ENCODE measurements at regions not wholly inside any gene's neighbourhood (a gene's known extent, or its start where the extent isn't known, plus 50 kb on each side); places are given as distances from the start of the nearest gene placed in this dataset.
"Not testable (repeated sequence)": the region's sequence is repeated elsewhere in the genome, so short reads cannot be mapped to it uniquely, and the experiment has no call there.

DNA sequence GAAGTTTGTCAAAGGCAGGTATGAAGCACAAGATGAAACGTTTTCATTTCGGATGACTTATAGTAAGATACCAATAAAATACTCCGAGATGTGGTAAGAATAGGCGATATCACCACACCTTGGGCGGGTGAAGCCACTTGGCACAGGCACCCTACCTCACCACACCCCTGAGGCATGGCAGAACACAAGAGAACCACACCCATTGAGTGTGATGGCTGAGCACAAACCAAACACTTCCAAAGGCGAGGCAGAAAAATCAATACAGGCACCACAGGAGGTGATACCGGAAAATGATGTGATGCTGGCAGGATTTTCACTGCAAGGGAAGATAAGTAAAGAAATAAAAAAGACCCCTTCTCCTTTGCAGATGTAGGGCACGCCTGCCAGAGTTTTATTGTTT, 332.9 kb upstream of the PRDM1 start:
- DNase-seq: no peak

DNA sequence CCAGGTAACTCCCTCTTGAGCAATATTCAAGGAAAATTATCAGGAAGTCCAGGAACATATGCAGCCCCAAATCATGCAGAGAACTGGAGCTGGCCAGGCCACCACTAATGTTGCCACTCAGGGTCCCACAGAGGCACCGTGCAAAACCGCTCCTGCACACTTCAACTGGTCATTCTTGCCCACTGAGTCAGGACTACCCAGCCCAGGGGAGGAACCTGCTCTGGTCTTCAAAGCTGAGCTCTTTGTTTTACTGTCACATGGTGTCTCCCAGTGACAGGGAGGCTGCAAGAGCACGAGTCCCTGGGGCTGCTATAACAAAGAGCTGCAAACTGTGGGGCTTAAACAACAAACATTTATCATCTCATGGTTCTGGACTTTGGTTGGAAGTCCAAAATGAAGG, 336.0 kb upstream of the PRDM1 start:
- DNase-seq: no peak

DNA sequence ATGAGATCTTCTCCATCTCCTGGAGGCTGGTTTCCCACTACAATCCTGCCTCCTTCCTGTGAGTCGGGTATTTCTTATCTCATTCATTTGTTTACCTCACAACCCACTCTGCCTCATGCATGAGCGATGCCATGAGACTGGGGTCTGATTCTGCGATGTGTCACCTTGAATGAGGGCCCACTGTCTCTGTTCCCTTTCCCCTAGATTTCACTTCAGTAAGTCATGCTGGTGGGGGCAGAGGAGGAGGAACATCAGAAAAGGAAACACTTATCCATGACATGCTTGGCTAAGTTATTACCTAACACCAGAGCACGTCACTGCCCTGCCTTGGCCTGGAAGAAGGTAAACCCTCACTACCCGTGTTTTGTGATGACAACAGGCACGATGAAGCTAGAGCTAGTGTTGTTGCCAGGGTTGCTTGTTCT, 337.4 kb upstream of the PRDM1 start:
- DNase-seq: no peak

DNA sequence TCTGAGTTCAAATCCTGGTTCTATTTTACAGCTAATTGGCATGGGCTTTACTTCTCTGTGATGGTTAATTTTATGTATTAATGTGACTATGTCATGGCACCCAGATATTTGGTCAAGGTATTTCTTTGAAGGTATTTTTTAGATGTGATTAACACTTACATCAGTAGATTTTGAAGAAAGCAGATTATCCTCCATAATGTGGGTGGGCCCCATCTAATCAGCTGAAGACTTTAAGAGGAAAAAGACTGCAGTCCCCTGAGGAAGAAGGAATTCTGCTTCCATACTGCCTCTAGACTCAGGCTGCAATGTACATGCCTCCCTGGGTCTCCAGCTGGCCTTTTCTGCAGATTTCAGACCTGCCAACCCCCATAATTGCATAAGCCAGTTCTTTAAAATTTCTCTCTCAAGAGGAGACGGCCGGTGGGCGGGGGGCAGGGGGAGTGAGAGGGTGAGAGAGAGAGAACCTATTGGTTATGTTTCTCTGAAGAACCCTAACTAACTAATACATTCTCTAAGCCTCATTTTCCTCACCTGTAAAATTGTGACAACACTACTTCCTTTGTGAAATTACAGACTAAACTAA, 338.2 kb upstream of the PRDM1 start:
- no peak for DNase-seq

DNA sequence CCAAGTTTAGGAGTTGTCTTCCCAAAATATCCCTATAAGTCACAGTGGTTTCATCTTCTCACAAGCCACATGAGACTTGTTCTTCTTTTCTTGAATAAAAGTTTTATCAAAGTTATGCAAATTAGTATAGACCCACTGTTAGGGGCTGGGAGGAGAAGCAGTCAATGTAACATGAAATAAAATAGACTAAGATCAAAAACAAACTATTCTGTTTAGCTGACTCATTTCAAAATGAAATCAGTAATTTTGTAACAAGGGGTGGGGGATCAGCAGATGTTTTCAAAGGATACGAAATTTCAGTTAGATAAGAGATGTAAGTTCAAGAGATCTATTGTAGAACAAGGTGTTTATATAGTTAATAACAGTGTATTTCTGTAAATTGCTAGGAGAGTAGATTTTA, 339.6 kb upstream of the PRDM1 start:
- DNase-seq: no peak

DNA sequence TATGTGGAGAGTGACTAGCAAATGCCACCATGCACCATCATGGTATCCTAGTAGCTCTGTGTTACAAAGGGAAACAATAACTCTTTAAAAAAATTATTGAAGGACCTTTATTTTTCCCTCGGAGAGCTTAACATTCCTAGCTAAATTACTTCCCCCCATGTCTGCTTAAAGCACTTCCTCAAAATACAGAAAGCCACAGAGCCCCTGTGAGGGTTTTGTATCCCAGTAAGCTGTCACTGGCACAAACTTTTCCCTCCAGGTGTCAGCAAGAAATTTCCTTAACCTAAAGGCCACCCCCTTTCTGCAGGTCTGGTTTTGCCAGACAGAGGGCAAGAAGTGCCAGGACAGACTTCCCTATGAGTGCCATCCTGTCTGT, 340.0 kb upstream of the PRDM1 start:
- DNase-seq: no peak

DNA sequence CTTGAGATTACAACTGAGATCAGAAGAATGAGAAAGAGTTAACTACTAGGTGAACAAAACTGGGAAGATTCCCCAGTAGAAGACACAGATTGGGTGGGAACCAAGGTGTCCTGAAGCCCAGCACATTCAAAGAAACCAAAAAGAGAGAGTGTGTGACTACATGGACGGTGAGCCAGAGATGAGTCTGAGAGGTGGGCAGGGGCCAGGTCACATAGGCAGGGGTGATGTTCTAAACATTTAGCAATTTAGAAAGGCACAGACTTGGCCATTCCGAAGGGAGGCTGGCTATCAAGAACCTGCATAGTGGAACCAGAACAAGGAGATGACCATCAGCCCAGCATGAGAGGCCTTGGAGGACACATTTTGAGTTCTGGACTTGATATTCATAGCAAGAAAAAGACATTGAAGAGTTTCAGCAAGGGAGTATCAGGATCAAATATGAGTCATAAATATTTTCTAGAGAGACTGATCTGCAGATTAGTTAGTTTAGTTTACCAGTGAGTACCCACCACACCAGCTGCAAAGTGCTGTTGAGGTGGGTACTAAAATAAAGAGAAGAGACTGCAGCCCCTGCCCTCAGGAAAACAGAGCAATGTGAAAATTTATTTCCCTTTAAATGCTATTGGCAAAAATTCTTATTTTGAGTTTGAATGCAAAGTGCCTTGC, 340.5 kb upstream of the PRDM1 start:
- no peak for DNase-seq

DNA sequence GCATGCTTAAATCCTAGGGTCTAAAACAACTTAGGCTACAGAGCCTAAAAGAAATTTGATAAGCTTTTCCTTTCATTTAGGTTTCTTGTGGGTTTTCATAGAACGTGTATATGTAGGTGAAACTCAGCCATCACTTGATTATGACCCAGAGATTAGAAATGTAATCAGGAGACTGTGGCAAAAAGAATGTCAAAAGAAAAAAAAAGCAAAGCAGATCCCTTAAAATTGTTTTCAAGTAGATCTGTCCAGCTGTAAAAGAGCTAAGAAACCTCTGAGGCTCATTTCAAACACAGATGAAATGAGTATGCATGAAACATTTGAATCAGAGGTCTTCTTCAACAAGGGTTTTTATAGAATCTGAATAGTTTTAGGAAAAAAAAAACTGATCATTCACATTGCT, 341.3 kb upstream of the PRDM1 start:
- DNase-seq: no peak

DNA sequence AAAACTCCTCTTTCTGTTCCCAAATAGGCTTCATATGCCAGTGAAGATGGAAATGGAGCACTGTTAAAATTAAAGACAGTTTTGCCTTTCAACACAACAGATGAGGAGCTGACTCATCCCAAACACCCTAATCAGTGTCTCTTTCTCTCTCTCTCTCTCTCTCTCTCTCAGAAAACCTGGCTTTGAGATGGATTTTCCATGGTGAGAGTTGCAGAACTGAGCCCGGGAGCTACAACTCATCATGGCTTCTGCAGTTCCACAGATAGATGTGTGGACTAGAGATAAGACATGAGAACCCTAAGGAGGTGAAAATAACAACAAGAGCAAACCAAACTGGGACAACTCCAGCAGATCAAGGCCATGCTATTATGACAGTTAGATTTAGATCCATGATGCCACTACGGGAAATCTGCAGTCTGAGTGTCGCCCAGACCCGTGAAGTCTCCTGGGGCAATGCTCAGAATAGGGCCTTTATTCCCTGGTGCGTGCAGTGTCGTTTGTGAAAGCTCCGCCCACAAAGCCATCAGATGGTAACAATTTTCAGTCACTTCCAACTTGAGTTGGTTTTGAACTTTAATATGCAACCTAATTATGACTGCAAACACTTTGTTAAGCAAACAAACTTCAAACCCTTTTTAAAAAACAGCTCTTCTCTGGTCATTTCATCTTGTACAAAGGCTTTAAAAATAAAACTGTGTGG, 338.2 kb upstream of the PREP start:
- no peak for DNase-seq

DNA sequence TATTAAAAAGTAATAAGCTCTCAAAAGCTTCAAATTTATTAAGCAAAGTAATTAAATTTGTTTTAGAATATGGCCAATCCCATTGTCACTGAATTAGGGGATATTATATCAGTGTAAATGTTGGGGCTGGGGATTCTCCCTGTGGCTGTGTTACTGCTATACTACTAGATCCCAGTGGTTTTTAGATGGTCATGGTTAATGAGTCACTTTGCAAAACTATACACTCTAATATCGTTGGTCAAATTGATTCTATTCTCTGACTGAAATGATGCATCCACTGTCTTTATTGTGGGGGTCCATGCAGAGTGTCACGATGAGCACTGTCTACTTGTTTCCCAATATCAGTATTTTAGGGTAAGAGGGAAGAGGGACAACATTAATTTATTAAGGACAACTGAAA, 336.9 kb upstream of the PREP start:
- no peak for DNase-seq

DNA sequence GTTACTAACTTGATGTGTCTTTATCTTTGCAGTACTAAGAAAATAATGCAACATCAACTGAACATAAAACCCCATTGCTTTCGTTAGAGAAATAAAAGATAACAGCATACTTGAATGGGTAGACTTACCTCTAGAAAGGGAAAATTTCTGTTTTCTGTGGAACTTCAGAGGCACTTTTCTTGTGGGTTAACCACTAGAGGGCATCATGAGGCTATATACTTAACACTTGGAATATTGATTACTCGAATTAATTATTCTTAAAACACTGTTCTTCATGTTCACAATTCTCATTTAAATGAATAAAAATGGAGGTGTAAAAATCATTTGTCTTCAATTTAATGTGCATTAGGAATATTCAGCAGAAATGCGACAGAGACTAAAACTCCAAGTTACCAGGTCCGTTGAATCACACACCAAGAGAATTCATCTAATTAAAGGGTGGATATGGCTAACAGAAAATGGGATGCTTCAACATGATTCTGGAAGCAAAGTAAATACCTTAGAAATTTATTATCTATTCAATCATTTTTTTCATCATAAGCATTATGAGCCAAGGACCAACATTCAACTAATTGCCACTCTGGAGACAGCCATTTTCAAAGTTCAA, 330.8 kb upstream of the PREP start:
- no peak for DNase-seq

DNA sequence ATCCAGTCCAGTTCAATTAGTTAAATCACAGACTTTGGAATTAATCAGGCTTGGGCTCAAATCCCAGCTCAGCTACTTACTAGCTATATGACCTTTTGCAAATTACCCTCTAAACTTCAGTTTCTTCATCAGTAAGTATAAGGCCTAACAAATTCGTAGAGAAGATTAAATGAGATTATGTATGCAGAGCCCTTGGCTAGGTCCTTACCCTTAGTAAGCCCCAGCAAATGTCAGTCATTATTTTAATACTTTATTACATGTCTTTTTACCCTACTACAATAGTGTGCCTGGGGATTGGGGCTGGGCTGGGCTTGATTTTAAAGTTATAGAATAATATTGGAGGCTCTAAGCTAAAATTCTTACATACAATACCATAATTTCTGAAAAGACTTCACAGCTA, 326.1 kb upstream of the PREP start:
- DNase-seq: no peak

DNA sequence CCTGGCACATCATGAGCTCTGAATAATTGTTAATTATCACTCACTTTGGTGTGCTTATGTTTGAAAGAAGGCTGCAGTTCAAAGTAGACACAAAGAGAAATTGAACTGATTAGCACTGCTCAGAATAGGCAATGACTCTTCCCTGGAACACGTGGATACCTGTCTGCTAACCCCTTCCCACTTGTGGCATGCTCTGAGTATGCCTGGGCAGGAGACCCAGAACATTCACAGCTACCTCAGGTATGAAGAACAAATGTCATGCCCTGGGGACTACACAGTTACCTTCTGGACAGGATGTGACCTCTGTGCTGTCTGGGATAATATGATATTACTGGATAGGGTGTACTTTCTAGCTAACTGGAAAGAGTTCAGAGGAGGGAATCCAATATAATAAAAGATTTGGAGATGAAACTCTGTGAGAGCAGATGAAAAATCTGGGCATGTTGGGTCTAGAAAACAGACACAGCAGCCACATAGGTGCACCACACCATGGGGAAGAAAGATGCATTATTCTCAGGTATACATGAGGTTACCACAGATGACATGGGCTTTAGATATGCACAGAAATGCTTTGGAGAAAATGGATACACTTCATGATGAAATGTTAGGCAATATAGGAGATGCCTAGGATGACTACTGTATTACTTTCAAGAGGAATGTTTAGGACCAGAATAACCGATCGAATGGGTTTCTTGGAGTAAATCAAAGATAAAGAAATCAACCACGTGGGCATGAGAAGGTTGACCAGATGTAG, 324.2 kb upstream of the PREP start:
- no peak for DNase-seq

DNA sequence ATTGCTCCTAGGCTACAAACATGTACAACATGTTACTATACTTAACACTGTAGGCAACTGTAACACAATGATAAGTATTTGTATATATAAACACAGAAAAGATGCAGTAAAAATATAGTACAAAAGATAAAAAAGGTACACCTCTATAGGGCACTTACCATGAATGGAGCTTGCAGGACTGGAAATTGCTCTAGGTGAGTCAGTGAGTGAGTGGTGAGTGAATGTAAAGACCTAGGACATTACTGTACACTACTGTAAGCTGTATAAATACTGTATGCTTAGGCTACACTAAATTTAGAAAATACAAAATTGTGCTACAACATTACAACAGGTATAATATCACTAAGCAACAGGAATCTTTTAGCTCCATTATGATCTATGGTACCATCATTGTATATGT, 312.0 kb upstream of the PREP start:
- no peak for DNase-seq

DNA sequence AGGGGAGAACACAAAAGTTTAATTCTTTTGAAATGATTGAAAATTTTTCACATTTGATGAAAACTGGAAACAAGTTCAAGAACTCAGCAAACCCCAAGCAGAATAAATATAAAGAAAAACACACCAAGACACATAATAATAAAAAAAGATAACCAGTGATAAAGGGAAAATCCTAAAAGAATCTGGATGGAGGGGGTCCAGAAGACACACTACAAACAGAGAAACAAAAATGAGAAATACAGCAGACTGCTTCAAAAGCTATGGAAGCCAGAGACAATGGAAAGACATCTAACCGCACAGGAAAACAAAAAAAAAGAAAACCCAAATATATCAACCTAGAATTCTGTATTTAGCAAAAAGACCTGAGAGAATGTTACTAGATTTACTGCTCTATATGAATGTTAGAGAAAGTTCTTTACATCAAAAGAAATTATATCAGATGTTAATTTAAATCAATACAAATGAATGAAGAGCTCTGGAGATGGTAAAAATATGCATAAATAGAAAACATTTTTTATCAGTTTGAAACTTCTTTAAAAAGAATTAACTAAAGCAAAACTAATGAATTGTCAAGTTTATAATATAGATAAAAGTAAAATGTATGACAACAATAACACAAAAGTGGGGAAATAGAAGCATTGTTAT, 310.7 kb upstream of the PREP start:
- no peak for DNase-seq

DNA sequence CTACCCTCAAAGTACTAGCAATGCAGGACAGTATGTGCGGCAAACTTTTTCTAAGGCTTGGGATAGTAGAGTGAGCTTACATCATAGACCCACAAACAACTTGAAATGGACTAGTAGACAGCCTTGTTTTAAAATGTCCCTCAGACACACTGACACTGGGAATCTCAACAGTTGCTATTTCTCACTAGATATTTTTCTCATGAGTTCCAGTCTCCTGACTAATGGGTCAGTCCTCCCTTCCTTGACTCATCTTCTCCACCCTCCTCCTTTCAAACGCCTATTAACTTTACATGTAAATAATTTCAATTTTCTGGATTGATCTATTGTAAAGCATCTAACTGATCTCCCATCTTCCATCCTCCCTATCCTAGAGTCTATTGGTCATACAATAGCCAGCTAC, 308.3 kb upstream of the PREP start:
- no peak for DNase-seq

DNA sequence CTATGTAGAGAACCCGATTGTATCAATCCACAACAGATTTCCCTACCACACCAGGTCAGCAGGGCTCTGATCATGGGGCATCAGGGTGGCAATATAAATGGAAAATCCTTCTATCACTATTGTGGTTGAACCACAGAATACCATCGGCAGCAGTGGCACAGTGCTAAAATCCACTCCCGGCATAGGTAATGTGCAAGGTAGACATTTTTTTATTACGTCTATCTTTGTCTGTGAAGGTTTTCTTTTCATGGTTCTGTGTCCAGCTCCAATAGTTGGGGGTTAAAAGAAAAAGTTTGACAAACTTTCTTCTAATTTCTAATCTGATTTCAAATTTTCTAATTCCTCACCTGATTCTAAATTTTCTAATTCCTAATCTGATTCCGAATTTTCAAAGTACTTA, 302.7 kb upstream of the PREP start:
- no peak for DNase-seq

DNA sequence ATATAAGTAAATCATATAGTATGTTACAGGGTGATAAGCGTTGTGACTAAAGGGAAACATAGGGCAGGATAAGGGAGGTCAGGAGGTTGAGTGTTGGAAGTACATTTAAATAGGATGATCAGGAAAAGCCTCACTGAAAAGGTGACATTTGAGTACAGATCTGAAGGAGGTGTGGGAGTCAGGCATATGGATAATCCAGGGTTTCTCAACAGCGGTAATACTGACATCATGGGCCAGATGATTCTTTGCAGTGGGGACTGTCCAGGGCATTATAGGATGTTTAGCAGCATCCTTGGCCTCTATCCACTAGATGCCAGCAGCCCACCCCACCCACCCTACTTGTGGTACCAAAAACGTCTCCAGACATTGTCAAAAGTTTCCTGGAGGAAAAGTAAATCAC, 292.6 kb upstream of the PREP start:
- DNase-seq: no peak

DNA sequence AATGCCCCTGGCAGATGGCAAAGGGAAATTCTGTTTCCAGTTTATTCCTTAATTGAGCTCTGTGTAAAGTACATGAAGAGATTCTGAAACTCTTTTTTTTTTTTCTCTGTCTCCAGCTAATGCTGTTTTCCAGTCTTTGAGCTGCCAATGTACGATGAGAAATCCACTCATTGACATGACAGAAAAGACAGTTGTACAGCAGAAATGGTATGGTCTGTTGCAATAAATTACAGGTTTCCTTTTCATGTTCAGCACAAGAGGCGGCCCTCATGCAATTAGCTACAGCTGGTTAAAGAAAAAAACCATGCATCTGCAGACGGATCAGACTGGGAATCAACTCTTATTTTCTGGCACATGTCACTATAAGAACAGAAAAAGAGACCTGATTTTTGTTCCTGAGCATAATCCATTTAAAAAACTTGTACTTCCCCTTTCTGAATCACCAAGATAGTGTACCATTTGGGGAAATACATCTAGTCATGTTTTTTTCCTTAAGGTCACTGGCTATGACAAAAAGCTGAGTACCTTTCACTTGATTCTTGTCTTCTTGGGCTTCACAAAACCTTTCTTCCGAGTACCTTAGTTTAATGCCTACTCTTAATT, 289.8 kb upstream of the PREP start:
- no peak for DNase-seq

DNA sequence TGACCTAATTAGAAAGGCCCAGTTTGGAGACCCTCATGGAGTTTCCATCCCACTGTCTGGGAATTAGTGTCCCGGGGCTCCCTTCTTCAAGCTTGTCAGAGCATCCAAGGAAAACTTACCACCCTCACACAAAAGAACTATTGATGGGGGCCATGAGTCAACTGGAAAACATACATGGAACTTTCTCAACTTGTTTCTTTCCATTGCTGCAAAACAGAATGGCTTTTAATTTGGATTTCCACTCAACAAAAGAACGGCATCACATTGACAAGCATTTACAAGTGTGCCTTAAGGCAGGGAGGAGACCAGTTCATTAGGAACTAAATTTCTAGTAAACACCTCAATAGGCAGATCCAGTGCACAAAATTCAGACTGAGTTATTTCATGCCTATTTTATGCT, 289.1 kb upstream of the PREP start:
- DNase-seq: no peak

DNA sequence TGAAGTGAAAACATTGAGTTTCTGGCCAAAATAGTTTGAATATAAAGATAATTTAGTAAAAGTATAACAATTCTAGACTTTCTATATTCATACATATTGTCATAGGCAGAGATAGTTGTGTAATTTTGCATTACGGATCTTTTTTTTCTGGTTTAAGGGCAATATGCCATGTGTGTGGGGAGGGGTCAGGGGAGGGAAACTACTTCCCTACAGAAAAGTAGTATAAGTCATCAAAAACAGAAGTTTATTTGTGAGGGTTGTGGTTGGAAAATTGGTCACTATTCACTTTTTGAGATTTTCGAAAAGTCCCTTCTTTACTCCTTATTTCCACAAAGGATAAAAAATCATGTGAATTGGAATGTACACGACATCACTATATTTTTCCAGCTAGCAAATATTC, 288.2 kb upstream of the PREP start:
- DNase-seq: no peak

DNA sequence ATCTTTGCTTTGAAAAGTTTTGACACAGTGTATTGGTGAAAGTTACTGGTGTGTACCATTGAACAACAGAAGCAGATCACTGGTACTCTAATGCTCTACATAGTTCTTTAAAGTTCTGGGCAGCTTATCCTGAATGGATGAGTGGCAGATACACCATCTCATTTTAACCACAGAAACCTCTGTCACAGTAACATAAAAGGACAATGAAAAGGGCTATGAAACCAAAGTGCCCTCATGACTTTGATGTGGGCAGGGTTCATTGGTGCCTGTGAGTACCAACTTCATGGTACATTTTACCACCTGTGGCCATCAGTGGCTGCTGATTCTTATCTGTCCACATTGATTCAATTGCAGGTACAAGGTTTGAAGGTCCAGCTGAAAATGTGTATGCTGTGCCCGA, 285.7 kb upstream of the PREP start:
- DNase-seq: no peak

DNA sequence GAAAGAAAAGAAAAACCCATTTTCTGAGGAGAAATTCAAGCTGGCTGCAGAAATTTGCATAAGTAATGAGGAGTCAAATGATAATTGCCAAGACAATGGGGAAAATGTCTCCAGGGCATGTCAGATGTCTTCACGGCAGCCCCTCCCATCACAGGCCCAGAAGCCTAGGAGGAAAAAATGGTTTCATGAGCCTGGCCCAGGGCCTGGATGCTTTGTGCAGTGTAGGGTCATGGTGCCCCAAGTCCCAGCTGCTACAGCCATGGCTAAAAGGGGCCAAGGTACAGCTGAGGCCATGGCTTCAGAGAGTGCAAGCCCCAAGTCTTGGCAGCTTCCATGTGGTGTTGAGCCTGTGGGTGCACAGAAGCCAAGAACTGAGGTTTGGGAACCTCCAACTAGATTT, 283.9 kb upstream of the PREP start:
- not testable (repeated sequence) for DNase-seq

All from activated CD8-positive, alpha-beta memory T cell treated with anti-CD3 and anti-CD28 coated beads, Interleukin-2, amount 50 U/mL, for 4 hours (primary cell).